ENCODE measurements at regions not wholly inside any gene's neighbourhood (a gene's known extent, or its start where the extent isn't known, plus 50 kb on each side); places are given as distances from the start of the nearest gene placed in this dataset.

DNA sequence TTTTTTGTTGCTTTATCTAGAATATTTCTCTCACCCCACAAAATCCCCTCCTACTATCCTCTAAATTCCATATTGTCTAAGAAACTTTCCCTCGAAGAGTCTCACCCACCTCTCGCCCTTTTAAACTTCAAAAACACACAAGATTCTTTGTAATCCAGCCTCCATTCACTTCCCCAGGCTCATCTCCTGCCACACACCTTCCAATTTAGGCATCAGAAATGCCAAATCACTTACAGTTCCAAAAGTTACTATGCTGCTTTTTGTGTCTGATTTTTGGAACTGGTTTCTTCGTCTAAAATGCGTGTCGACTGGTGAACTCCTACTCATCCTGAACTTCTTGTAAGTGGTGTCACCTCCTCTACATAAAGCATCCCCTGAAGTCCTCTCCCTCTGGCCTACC, 482.4 kb upstream of the CAMK1G start:
- Histone ChIP-seq H3K36me3 (ENCODE audit: control insufficient read depth, insufficient read depth, low read length) (no peaks in the 10 kb centered on the region), H3K9me3 (no peaks in the 10 kb centered on the region; the same call in 1 of the 2 replicates), H3K27me3 (replicated peaks; ENCODE audit: control insufficient read depth, insufficient read depth, low read length) (no peaks in the 10 kb centered on the region), H3K4me3 (ENCODE audit: low read depth, low read length) (no peak overlapping the region), H3K4me1 (peaks cover 1% of the 10 kb centered on the region; the same call in 1 of the 2 replicates)
- no TSS peak for BruUV-seq (replicated peaks)
- H3K4me3 Mint-ChIP-seq (ENCODE audit: unreplicated experiment), result no peak overlapping the region
- H3K36me3 Mint-ChIP-seq (ENCODE audit: insufficient read depth, unreplicated experiment), result no peaks in the 10 kb centered on the region
- no peaks in the 10 kb centered on the region for H3K9me3 Mint-ChIP-seq (ENCODE audit: unreplicated experiment)
- CTCF ChIA-PET, result no interaction called here
- peaks cover 1% of the 10 kb centered on the region for H3K4me1 Mint-ChIP-seq (ENCODE audit: low read depth, unreplicated experiment)
- H3K27me3 Mint-ChIP-seq (ENCODE audit: insufficient read depth, unreplicated experiment), result peaks cover 15% of the 10 kb centered on the region
- DNase-seq, result no peak
- POLR2A ChIA-PET, result no interaction called here
- intact Hi-C loops (cut with micrococcal nuclease; ENCODE audit: unreplicated experiment), result no loop called here
- no peak overlapping the region for H3K27ac Mint-ChIP-seq (ENCODE audit: unreplicated experiment)
- TF ChIP-seq, protein P1, sequence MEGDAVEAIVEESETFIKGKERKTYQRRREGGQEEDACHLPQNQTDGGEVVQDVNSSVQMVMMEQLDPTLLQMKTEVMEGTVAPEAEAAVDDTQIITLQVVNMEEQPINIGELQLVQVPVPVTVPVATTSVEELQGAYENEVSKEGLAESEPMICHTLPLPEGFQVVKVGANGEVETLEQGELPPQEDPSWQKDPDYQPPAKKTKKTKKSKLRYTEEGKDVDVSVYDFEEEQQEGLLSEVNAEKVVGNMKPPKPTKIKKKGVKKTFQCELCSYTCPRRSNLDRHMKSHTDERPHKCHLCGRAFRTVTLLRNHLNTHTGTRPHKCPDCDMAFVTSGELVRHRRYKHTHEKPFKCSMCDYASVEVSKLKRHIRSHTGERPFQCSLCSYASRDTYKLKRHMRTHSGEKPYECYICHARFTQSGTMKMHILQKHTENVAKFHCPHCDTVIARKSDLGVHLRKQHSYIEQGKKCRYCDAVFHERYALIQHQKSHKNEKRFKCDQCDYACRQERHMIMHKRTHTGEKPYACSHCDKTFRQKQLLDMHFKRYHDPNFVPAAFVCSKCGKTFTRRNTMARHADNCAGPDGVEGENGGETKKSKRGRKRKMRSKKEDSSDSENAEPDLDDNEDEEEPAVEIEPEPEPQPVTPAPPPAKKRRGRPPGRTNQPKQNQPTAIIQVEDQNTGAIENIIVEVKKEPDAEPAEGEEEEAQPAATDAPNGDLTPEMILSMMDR (IDR thresholded peaks at IDR 0.05; ENCODE audit: insufficient read depth in 1 of 2, low read depth in 1 of 2, low read length in 1 of 2, severe bottlenecking in 1 of 2, unreplicated experiment in 1 of 2), result no peak

DNA sequence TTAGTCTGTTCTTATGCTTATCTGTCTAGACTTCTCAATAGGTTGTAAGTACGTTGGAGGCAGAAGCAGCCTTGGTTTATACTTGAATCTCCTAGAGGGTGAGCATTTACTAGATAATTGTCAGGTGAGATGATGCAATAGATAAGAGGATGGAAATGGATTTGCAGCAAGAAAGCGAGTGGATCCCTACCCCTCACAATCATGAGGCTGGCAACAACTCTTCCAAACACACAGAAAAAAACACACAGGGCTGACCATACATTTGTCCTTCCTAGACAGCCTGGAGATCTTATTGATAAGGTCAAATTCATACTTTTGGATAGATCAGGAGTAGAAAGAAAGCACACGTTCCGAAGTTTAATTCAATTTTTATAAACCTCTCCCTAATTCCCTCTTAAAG, 481.4 kb upstream of the CAMK1G start:
- CTCF ChIA-PET, result no interaction called here

DNA sequence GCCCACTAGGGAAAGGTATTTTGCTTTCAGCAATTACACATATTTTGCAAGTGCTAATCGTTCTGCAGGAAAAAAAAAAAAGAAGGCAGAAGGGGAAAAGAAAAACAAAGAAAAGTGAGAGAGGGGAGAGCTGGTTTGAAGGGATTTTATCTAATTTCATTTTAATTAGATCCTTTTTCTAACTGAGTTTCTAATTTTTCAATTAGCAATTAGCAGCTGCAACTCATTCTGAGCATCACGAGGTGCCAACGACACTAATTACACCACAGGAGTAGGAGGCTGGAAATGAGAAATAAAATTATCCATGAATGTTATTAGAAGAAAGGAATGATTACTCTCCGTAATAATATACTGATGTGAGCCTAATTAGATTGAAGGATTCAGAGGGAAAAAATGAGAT, 481.0 kb upstream of the CAMK1G start:
- Mint-ChIP-seq H3K4me1 (ENCODE audit: low read depth, unreplicated experiment) (no peaks in the 10 kb centered on the region), H3K36me3 (ENCODE audit: insufficient read depth, unreplicated experiment) (no peaks in the 10 kb centered on the region), H3K27ac (ENCODE audit: unreplicated experiment) (no peak overlapping the region), H3K27me3 (ENCODE audit: insufficient read depth, unreplicated experiment) (peaks cover 15% of the 10 kb centered on the region), H3K4me3 (ENCODE audit: unreplicated experiment) (no peak overlapping the region), H3K9me3 (ENCODE audit: unreplicated experiment) (no peaks in the 10 kb centered on the region)
- intact Hi-C loops (cut with micrococcal nuclease; ENCODE audit: unreplicated experiment), result no loop called here
- ChIA-PET CTCF (interaction anchor here (0.6 kb wide), 1 partner anchor 850 kb away, joined by 4 read pairs; no protein-coding TSS in a partner anchor), POLR2A (no interaction called here)
- Histone ChIP-seq H3K36me3 (ENCODE audit: control insufficient read depth, insufficient read depth, low read length) (no peaks in the 10 kb centered on the region), H3K27me3 (replicated peaks; ENCODE audit: control insufficient read depth, insufficient read depth, low read length) (no peaks in the 10 kb centered on the region), H3K9me3 (no peaks in the 10 kb centered on the region; the same call in 1 of the 2 replicates), H3K4me3 (ENCODE audit: low read depth, low read length) (no peak overlapping the region), H3K4me1 (no peaks in the 10 kb centered on the region)
- TF ChIP-seq, protein P1 (IDR thresholded peaks at IDR 0.05; ENCODE audit: insufficient read depth in 1 of 2, low read depth in 1 of 2, low read length in 1 of 2, severe bottlenecking in 1 of 2, unreplicated experiment in 1 of 2), result no peak
- BruUV-seq (replicated peaks), result no TSS peak
- no peak for DNase-seq

More for the DNA sequence above, 481.4 kb upstream of the CAMK1G start:
- intact Hi-C loops (cut with micrococcal nuclease; ENCODE audit: unreplicated experiment), result no loop called here
- Mint-ChIP-seq H3K4me1 (ENCODE audit: low read depth, unreplicated experiment) (no peaks in the 10 kb centered on the region), H3K27me3 (ENCODE audit: insufficient read depth, unreplicated experiment) (peaks cover 15% of the 10 kb centered on the region), H3K27ac (ENCODE audit: unreplicated experiment) (no peak overlapping the region), H3K4me3 (ENCODE audit: unreplicated experiment) (no peak overlapping the region), H3K9me3 (ENCODE audit: unreplicated experiment) (no peaks in the 10 kb centered on the region), H3K36me3 (ENCODE audit: insufficient read depth, unreplicated experiment) (no peaks in the 10 kb centered on the region)
- no peaks in the 10 kb centered on the region for H3K36me3 ChIP-seq (ENCODE audit: control insufficient read depth, insufficient read depth, low read length)
- TF ChIP-seq, protein P1 (IDR thresholded peaks at IDR 0.05; ENCODE audit: insufficient read depth in 1 of 2, low read depth in 1 of 2, low read length in 1 of 2, severe bottlenecking in 1 of 2, unreplicated experiment in 1 of 2), result no peak
- H3K27me3 ChIP-seq (replicated peaks; ENCODE audit: control insufficient read depth, insufficient read depth, low read length), result no peaks in the 10 kb centered on the region
- no peaks in the 10 kb centered on the region; the same call in 1 of the 2 replicates for H3K9me3 ChIP-seq
- no peak overlapping the region for H3K4me3 ChIP-seq (ENCODE audit: low read depth, low read length)
- H3K4me1 ChIP-seq, result no peaks in the 10 kb centered on the region
- POLR2A ChIA-PET, result no interaction called here
- no peak for DNase-seq
- no TSS peak for BruUV-seq (replicated peaks)

Data from Caco-2 (cell line).